ENCODE measurements at regions not wholly inside any gene's neighbourhood (a gene's known extent, or its start where the extent isn't known, plus 50 kb on each side); places are given as distances from the start of the nearest gene placed in this dataset.
A peak's percentile ranks its signal among the peaks of the same experiment; 100 is the strongest.
"Not testable (repeated sequence)": the region's sequence is repeated elsewhere in the genome, so short reads cannot be mapped to it uniquely, and the experiment has no call there.

- no peak for DNase-seq (ENCODE audit: low spot score)
Measured at GRCh38 chr6:6748001-6748400, 159.5 kb downstream of the LY86 start.

DNA sequence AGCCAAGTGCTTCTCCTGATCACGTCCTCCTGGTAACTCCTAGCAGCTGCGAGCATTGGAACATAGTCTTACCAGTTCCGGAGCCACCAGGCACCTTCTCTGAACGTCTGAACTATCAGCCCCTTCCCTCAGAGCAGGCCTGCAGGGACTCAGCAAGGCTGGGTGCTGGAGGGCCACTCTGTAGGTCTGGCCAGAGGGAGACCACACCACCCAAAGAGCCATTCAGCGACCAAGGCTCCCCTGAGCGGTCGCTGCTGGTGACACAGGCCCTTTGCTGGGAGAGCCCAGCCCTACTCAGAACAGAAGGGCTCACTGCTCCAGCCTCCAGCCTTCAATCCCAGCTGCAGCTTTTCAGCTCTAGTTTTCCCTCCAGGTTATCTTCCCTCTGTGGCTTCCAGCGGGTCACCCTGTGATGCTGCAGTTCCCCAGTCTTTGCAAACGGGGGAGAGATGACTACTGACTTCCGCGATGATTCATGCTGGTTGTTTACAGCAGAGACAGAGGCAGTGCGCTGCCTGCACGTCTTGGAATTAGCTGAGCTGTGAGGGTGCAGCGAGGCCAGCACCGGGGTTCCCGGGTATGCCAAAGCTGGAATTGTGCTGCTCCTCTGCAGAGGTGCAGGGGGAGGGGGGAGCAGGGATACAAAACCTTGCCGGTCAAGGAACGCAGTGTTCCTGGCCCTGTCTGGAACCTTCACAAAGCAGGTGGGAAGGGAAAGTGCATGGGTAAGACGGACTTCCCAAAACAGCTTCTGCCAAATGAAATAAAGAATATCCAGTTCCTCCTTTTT lies 161.4 kb downstream of the LY86 start:
- DNase-seq (ENCODE audit: low spot score), result peak; percentile 9

- DNase-seq (ENCODE audit: low spot score), result no peak
Measured at GRCh38 chr6:6750594-6751265, 162.2 kb downstream of the LY86 start.

DNA sequence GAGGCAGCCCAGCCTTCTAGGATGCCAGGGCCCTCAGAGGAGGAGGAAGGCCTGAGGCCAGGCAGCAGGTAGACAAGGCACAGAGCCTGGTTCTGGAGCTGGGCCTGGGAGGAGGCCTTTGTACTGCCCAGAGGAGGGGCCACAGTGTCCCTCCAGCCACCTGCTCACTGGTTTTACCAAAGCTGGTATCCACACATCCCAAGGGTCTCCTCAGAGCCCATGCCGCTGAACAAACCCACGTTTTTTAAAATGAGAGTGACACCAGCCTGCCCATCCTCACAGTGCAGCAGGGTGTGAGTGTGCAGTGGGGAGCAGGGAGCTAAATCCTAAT lies 162.7 kb downstream of the LY86 start:
- DNase-seq (ENCODE audit: low spot score), result no peak

GRCh38 chr6:6751619-6752023 lies 163.1 kb downstream of the LY86 start:
- no peak for DNase-seq (ENCODE audit: low spot score)

DNA sequence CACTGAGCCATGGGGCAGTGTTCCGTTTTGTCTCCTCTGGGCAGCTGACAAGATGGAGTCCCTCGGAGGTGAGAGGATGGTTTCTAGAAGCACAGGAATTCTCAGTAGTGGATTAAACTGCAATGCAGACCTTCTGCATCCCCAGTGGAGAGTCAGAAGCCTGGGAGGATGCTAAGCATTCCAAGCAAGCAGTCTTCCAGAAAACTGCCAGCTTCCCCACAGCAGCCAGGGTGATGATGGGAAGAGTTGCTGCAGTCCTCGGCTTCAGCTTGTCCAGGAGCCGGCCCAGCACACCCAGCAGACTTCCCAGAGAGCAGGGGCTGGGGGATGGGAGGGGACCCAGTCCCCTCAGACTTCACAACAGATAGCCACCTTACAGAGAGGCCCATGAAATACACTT lies 163.6 kb downstream of the LY86 start:
- no peak for DNase-seq (ENCODE audit: low spot score)

- DNase-seq (ENCODE audit: low spot score), result no peak
Measured at GRCh38 chr6:6753301-6753700, 164.8 kb downstream of the LY86 start.

- no peak for DNase-seq (ENCODE audit: low spot score)
Measured at GRCh38 chr6:6756526-6756925, 168.0 kb downstream of the LY86 start.

DNA sequence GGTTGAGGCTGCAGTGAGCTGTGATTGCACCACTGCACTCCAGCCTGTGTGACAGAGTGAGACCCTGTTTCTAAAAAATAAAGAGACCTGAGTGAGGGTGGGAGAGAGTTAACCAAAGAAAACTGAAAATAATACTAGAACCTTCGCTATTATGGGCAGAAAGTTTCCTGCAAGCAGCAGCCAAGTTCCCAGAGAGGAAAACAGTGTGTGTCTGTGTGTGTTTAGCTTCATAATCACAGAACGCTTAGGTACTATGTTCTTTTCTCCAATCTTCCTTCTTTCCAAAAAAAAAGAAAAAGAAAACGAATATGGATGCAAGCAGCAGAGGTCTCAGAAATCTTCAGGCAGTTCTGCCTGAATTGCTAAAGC lies 170.0 kb downstream of the LY86 start:
- no peak for DNase-seq (ENCODE audit: low spot score)

GRCh38 chr6:6758915-6759654 lies 170.6 kb downstream of the LY86 start:
- peak; percentile 20 for DNase-seq (ENCODE audit: low spot score)

- DNase-seq (ENCODE audit: low spot score), result no peak
Measured at GRCh38 chr6:6760002-6760401, 171.5 kb downstream of the LY86 start.

GRCh38 chr6:6762566-6762965 lies 174.0 kb downstream of the LY86 start:
- DNase-seq (ENCODE audit: low spot score), result not testable (repeated sequence)

- no peak for DNase-seq (ENCODE audit: low spot score)
Measured at GRCh38 chr6:6764764-6765434, 176.4 kb downstream of the LY86 start.

GRCh38 chr6:6766230-6766905 lies 177.8 kb downstream of the LY86 start:
- DNase-seq (ENCODE audit: low spot score), result no peak

GRCh38 chr6:6769466-6769865 lies 180.9 kb downstream of the LY86 start:
- DNase-seq (ENCODE audit: low spot score), result no peak

DNA sequence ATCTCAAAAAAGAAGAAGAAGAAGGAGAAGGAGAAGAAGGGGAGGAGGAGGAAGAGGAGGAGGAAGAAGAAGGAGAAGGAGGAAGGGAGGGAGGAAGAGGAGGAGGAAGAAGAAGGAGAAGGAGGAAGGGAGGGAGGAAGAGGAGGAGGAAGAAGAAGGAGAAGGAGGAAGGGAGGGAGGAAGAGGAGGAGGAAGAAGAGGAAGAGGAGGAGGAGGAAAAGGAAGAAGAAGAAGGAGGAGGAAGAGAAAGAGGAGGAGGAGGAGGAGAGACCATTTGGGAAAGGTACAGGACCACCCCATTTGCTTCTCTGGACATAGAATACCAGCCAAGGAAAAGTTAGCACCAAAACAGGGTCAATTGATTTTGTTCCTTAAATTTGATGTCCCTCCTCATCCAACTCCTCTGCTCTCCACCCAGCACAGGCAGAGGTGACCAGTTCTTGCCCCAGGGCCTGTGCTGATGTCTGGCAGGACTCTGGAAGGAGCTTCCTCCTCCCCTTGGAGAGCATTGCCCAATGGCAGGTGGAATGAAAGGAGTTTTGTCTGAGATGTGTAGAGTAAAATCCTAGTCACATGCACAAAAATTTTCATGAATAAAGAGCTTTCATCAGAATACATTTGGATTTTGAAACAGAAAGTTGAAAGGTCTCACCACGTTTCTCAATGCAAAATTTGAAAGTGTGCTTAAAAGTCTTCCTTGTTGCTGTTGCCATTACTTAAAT lies 182.9 kb downstream of the LY86 start:
- DNase-seq (ENCODE audit: low spot score), result no peak

- no peak for DNase-seq (ENCODE audit: low spot score)
Measured at GRCh38 chr6:6771964-6772363, 183.4 kb downstream of the LY86 start.

DNA sequence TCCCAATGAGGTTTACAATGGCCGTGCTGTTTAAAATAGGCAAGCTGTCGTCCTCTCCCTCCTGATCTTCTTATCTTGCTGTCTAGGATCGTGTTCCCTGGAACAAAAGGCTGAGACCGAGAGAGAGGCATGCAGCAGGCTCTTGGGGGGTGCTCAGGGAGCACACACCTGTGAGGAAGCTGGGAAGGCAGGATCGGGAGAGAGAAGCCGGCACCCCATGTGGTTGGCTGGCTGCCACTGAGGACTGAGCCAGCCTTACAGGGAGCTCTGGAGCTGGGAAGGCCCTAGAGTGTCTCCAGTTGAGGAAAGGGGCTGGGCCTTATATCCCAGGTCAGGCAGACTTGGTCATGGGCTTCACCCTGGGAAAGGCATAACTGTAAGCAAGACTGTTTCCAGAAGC lies 184.2 kb downstream of the LY86 start:
- no peak for DNase-seq (ENCODE audit: low spot score)

DNA sequence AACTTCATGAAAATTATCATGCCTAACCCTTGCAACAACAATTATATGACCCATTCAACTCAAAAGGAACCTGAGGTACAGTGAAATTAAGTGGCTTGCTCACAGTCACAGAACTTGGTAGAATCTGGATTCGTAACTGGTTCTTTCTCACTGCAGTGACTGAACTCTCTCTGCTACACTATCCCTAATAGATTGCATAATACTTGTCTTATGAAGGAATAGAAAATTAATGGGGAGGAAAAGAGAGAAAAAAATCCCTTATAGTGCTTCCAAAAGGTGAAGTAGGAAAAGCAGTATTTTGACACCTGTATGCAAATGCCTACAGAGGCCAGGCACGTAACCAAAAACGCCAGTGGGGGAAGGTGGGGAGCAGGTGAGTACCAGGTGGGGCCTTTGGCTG lies 186.6 kb downstream of the LY86 start:
- DNase-seq (ENCODE audit: low spot score), result no peak

- no peak for DNase-seq (ENCODE audit: low spot score)
Measured at GRCh38 chr6:6780231-6780630, 191.7 kb downstream of the LY86 start.

- no peak for DNase-seq (ENCODE audit: low spot score)
Measured at GRCh38 chr6:6781172-6781872, 192.8 kb downstream of the LY86 start.

Measured in CD4-positive, alpha-beta T cell treated with Interleukin-15 for 4 hours (primary cell).